Posterior cingulate gyrus (tissue), 11 donors: ENCODE measurements at regions not wholly inside any gene's neighbourhood (a gene's known extent, or its start where the extent isn't known, plus 50 kb on each side); places are given as distances from the start of the nearest gene placed in this dataset.

Source experiments
- DNase-seq, 10 donors: peaks; one replicate each; pipeline versions ENCODE4 v3.0.0 to v3.0.0-alpha.2; 2020 to 2021; ENCODE audit warnings: mixed read lengths in 3 of 10
- intact Hi-C: fragments of 100-400 bp; cut with DNase I; formaldehyde crosslinking; loops from one replicate; pipeline ENCODE4 v1.15.1; 2023

DNA sequence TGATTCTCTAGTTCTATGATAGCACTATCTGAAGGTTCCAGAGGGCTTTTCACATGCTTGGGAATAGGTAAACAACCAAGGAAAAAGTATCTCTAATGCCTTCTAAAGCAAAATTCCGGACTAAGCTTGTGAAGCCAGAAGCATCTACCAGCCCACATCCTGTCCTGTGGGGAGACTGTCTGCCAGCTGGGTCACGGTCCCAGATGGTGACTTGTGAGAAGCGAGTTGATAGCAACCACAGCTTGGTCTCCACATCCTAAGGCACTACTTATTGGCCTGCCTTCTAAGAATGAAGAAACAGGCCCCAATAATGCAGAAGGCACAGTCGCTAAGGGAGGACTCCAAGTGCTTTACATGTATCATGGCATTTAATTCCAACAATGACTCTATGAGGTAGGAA lies 184.1 kb upstream of the ADRA1B start:
- intact Hi-C loops: no loop called here
- no peak for DNase-seq

GRCh38 chr5:159734366-159734765 lies 181.9 kb upstream of the ADRA1B start:
- no peak for DNase-seq
- intact Hi-C loops: no loop called here

- intact Hi-C loops: no loop called here
These were observed 181.2 kb upstream of the ADRA1B start for GRCh38 chr5:159735036-159735435.

DNA sequence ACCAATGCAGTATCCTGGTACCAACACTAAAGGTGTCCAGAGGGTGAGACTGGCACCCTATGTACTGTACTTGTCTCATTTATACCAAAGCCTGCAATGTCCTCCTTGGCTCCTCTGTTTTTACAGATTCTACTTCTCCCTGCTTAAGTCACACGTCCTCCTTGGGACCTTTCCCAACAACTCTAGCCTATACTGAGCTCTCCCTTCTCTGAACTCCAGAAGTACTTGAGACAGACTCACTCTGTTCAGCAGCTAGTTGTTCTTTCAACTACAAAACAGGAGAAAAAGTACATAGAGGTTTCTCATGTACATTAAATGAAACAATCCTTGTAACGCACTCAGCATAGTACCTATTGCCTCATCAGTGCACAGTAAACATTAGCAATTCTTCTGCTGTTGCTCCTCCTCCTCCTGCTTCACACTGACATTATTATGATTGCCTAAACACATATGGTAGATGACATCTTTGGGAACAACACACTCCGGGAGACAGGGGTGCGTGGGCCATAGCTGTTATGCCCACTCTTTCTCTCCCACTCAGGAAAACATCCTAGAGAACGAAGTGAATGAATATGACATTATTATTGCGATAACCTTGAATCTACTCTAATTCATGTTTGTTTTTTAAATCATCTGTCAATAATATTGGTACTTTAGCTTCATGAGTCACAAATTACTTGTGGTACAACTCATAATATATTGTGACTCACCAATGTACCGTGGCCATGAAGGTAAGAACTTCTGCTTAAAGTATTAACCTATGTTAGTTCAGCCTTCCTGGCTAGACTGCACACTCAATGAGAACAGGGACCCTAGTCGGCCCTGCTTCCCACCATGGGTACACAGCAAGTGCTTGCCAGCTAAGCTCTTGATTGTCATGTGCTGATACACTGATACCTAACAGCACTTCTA lies 180.3 kb upstream of the ADRA1B start:
- DNase-seq: no peak
- intact Hi-C loops: no loop called here

More at GRCh38 chr5:159735036-159735435, 181.2 kb upstream of the ADRA1B start:
- no peak for DNase-seq

GRCh38 chr5:159736844-159737243 lies 179.4 kb upstream of the ADRA1B start:
- intact Hi-C loops: no loop called here
- no peak for DNase-seq

DNA sequence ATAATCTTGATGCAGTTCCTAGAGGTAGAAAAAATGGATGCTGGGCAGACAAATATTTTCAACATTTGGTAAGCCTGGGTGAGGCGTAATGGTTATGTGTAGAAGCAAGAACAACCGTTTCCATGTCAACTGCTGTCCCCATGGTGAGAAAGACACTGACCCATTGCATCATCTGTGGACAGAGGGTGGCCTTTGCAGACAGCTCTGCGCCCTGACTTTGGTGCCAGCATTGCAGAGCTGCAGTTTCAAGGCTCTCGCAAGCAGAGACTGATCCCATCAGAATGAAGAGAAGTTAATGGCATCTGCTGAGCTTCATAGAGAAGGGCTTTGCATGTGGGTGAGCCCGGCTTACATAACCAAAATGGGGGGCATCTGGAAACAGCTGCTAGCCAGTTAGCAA lies 179.0 kb upstream of the ADRA1B start:
- intact Hi-C loops: no loop called here
- no peak for DNase-seq

- DNase-seq: no peak
- intact Hi-C loops: no loop called here
These were observed 174.4 kb upstream of the ADRA1B start for GRCh38 chr5:159741829-159742322.

DNA sequence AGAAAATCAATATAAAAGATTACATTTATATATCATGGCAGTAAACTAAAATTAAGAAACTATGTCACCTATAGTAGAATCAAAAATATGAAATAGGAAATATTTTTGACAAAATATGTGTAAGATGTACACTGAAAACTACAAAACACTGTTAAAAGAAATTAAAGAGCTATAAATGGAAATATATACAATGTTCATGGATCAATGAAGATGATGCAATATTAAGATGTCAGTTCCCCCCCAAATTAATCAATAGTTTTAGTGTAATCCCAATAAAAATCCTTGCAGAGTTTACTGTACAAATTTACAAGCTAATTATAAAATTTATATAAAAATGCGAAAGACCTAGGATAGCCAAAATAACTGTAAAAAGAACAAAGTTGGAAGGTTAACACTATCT lies 173.0 kb upstream of the ADRA1B start:
- intact Hi-C loops: no loop called here
- no peak for DNase-seq

DNA sequence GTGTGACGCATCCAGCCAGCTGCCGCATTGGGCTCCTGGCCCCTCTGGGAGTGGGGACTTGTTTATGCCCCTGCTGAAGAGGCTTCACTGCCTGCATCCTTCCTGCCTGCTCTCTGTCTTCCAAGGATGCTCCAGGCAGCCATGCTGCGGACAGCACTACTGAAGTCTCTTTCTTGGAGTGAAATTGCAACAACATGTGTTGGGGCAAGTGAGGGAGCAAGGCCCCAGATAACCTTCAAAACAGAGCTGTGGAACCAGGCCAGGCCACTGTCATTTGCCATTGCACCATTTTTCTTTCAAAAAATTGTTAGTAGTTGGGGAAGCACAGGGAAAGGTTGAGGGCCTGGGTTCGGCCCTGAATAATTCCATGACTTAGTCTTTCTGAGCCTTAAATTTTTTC lies 169.6 kb upstream of the ADRA1B start:
- intact Hi-C loops: no loop called here
- no peak for DNase-seq

- intact Hi-C loops: no loop called here
These were observed 167.1 kb upstream of the ADRA1B start for GRCh38 chr5:159749146-159749545.

DNA sequence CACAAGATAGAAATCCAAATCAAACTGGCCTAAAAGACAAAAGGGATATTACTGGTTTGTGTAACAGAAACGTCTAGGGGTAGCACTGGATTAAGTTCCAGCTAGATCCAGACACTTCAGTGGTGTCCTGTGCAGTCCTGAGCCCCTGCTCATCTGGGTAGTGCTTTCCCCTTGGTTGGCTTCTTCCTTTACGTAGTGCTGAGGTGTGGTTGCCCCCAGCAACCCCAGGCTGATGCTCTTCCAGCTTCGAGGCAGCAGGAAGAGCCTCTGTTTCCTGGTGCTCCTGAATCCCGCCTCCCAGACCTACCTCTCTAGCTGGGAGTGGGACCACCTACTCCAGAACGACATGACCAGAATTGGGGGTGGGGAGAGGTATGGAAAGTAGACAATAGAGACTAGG lies 166.1 kb upstream of the ADRA1B start:
- intact Hi-C loops: no loop called here
- no peak for DNase-seq

More at GRCh38 chr5:159749146-159749545, 167.1 kb upstream of the ADRA1B start:
- DNase-seq: no peak

DNA sequence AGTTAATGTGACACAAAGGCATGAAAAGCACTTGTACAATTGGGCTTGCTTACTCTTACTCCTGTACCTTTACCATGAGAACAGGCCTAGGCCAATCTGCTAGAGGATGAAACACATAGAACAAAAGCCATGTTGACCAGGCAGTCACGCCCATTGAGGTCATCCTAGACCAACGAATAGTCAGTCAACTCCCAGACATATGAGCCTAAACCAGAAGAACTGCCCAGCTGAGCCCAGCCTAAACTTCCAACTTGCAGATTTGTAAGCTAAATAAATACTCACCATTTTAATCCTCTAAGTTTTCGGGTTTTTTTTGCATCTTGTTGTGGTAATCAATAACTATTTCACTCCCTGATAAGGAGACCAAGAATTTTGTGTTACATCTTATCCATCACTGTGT lies 164.8 kb upstream of the ADRA1B start:
- no peak for DNase-seq
- intact Hi-C loops: no loop called here

DNA sequence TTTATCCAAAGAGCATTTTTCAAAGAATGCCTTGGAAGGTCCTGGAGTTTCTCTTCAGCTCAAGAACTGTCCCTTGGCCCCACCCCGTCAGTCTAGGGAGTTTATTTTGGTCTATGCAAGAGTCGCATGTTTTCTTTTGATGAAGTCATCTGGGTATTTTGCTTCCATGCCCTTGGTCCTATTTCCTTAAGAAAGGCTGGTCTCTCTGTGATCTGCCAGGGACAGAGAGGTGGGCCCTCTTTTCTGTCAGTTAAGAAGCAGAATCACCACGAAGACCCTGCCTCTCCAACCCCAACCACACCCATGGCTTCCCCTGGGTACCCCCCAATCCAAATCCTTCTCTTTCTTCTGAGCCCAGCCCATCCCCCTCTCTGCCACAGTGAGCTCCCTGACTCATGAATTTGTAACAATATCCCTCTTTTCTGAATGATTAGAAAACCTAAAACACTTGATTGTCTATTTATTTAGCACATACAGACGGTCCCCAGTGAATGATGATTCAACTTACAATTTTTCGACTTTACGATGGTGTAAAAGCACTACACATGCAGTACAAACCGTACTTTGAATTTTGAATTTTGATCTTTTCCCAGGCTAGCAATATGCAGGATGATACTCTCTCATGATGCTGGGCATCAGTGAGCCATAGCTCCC lies 163.5 kb upstream of the ADRA1B start:
- DNase-seq: no peak
- intact Hi-C loops: no loop called here

GRCh38 chr5:159758189-159758588 lies 158.1 kb upstream of the ADRA1B start:
- no peak for DNase-seq
- intact Hi-C loops: no loop called here

DNA sequence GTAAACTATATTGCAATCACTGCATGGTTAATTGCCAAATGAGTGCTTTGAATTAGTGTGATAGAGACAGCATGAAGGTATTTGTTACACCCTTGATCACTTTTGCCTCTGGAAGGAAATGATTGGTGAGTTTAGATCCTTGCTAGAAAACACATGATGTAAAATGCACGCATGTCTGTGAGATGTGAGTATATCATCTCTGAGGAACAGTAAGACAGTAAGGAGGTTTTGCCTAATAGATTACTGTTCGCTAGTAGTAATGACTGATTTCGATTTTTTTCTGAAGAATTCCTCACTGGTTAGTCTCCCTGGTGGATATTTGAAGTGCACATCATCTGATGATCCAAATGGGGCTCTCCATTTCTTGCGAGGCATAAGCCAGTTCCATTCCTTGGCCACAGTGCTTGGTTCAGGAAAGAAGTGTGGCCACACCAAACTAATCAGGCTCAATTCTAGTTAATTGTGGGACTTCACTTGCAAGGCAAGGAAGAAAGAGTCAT lies 156.4 kb upstream of the ADRA1B start:
- intact Hi-C loops: no loop called here
- no peak for DNase-seq

DNA sequence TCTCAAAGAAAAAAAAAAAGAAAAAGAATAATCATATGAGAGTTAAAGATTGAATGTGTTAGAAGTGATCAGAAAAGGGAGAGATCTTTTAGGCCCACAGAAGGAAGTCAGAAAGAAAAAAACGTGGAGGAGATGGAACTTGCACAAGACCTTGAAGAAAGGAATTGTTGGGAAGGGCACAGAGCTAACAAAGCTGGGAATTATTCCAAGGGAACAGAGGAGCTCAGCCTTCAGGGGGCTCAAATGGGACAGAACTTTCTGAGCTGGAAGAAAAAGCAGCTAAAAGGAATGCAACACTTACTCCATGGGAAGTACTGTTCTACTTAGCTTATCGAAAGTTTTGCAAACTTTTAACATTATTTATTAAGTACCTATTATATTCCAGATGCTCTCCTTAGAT lies 153.4 kb upstream of the ADRA1B start:
- intact Hi-C loops: no loop called here
- DNase-seq: no peak

DNA sequence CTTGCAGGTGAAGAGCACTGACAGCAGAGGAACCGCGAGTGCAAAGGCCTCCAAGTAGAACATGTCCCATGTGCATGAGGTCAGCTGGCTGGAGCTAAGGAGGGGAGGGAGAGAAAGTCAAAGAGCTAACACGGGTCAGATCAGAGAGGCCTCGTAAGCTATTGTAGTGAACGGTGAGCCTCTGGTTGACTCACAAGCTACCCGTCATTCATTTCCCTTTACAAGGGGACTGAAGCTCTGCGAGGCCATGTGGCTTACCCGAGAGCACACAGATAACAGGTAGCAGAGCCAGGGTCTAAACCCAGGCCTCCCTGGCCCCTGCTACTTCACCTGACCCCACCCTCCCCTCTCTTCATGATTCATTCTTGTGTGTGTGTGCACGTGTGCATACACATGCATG lies 152.7 kb upstream of the ADRA1B start:
- intact Hi-C loops: no loop called here
- DNase-seq: no peak

- no peak for DNase-seq
- intact Hi-C loops: no loop called here
These were observed 151.8 kb upstream of the ADRA1B start for GRCh38 chr5:159764283-159765134.

DNA sequence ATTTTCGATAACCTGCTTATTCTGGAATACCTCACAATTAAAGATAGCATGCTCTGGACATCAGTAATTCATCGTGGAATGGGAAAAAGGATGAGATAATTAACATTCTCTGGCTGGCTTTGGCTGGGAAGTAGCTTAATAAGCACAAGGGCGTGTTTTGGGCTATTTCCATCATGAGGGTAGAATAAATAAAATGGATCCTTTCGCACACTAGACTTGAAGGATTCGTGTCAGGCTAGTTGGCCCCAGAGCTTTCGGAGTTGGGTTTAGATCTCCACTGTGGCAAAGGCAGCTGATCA lies 151.2 kb upstream of the ADRA1B start:
- intact Hi-C loops: no loop called here
- no peak for DNase-seq

DNA sequence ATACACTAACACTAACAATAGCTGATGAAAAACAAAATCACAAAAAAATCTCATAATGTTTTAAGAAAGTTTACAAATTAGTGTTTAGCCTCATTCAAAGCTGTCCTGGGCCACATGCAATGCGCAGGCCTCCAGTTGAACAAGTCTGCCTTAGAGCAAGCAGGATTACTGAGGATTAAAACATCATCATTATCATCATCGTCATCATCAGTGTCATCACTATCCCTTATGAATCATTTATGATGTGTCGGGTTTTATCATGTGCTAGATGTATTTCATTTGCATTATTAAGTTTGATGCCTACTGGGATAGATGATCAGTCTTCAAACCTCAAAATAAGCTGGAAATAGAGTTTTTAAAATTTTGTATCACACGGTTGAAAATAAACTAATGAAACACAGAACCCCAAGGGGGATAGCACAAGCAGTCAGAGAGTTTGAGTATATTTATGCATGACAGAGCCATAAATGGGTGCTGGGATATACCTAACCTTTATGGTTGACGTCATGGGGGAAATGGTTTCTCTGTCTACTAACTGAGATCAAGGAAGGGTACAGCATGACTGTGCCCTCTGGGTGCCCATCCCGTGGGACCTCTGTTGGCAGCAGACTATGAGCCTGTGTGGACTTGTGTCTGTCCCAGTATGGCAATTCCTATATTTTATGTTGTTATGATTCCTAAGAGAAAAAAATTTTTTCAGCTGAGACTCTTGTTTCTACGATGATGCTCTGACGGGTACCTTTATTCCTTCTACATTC lies 150.3 kb upstream of the ADRA1B start:
- DNase-seq: no peak
- intact Hi-C loops: no loop called here
